IMR-90 (cell line): ENCODE measurements at regions not wholly inside any gene's neighbourhood (a gene's known extent, or its start where the extent isn't known, plus 50 kb on each side); places are given as distances from the start of the nearest gene placed in this dataset.

Experiments used
- ATAC-seq: fragments of 200-7000 bp; cut with Tn5 transposase; 2 replicates; pipeline ENCODE4 v1.9.1; 2020; ENCODE audit warnings: low read depth, mild to moderate bottlenecking, moderate library complexity
- BruUV-seq: library from RNA; stranded (reverse); fragments of 400-500 nt; replicated peaks from 2 replicates; lab custom pipeline; 2021; lab: Mats Ljungman, UMichigan
- CTCF ChIA-PET: fragments of 300-600 bp; formaldehyde crosslinking; extraction: SDS; loops from one replicate; lab custom pipeline; 2021; ENCODE audit warnings: antibody characterized with exemption; lab: Yijun Ruan, JAX
- POLR2A ChIA-PET: fragments of 300-600 bp; sonication (Branson Sonifier 250); formaldehyde crosslinking; loops from one replicate; lab custom pipeline; 2022; ENCODE audit warnings: antibody characterized with exemption; ENCODE audit not compliant: unreplicated experiment; lab: Charles Lee
- DNase-seq: peaks from one replicate; pipeline ENCODE4 v3.0.0; 2013
- H2AFZ ChIP-seq: replicated peaks from 2 replicates; pipeline ENCODE3; 2013; ENCODE audit warnings: low read length, mild to moderate bottlenecking; ENCODE audit not compliant: poor library complexity
- H2AK5ac ChIP-seq: 2 replicates; pipeline ENCODE4 v1.6.1; 2013; ENCODE audit warnings: low read depth, low read length, inconsistent platforms
- H2AK9ac ChIP-seq: replicated peaks from 2 replicates; pipeline ENCODE3; 2013; ENCODE audit warnings: mild to moderate bottlenecking, low read depth, low read length, moderate library complexity; ENCODE audit not compliant: poor library complexity
- H2BK120ac ChIP-seq: 2 replicates; pipeline ENCODE4 v1.6.1; 2013; ENCODE audit warnings: low read depth, low read length, inconsistent platforms
- H2BK15ac ChIP-seq: 3 replicates; pipeline ENCODE4 v1.6.1; 2013; ENCODE audit warnings: low read depth, low read length, inconsistent platforms
- H2BK20ac ChIP-seq: 2 replicates; pipeline ENCODE4 v1.6.1; 2013; ENCODE audit warnings: low read depth, mild to moderate bottlenecking, inconsistent platforms, low read length, moderate library complexity
- H2BK5ac ChIP-seq: 2 replicates; pipeline ENCODE4 v1.6.1; 2013; ENCODE audit warnings: mild to moderate bottlenecking, low read depth, low read length, inconsistent platforms; ENCODE audit not compliant: poor library complexity, severe bottlenecking
- H3K14ac ChIP-seq: replicated peaks from 2 replicates; pipeline ENCODE4 v1.6.1; 2013; ENCODE audit warnings: low read depth, low read length, inconsistent platforms
- H3K18ac ChIP-seq: 2 replicates; pipeline ENCODE4 v1.6.1; 2013; ENCODE audit warnings: low read depth, low read length, control low read depth
- H3K23ac ChIP-seq: 2 replicates; pipeline ENCODE4 v1.6.1; 2013; ENCODE audit warnings: low read depth, low read length, inconsistent platforms
- H3K27ac ChIP-seq: 2 replicates; pipeline ENCODE4 v1.5.1; 2013; ENCODE audit warnings: mild to moderate bottlenecking, control low read depth, low read length; ENCODE audit not compliant: insufficient read depth
- H3K27me3 ChIP-seq: 2 replicates; pipeline ENCODE4 v1.6.1; 2013; ENCODE audit warnings: low read length; ENCODE audit not compliant: control insufficient read depth, insufficient read depth
- H3K36me3 ChIP-seq: 2 replicates; pipeline ENCODE4 v1.6.1; 2013; ENCODE audit warnings: low read length, mixed read lengths; ENCODE audit not compliant: control insufficient read depth, insufficient read depth
- H3K4ac ChIP-seq: 2 replicates; pipeline ENCODE4 v1.6.1; 2013; ENCODE audit warnings: low read depth, low read length, inconsistent platforms
- H3K4me1 ChIP-seq: 2 replicates; pipeline ENCODE4 v1.6.1; 2013; ENCODE audit warnings: low read length, mixed read lengths; ENCODE audit not compliant: control insufficient read depth, insufficient read depth
- H3K4me2 ChIP-seq: 2 replicates; pipeline ENCODE4 v1.6.1; 2013; ENCODE audit warnings: low read depth, mild to moderate bottlenecking, control low read depth, low read length, moderate library complexity
- H3K4me3 ChIP-seq: 2 replicates; pipeline ENCODE4 v1.5.1; 2013; ENCODE audit warnings: low read depth, mild to moderate bottlenecking, control low read depth, low read length, moderate library complexity; ENCODE audit not compliant: insufficient read depth
- H3K56ac ChIP-seq: 2 replicates; pipeline ENCODE4 v1.6.1; 2013; ENCODE audit warnings: low read length, inconsistent platforms; ENCODE audit not compliant: insufficient read depth; ENCODE audit errors: extremely low read depth
- H3K79me1 ChIP-seq, 2 experiments: 2 replicates each; pipeline ENCODE4 v1.6.1; 2013; ENCODE audit warnings: low read length in 2 of 2, inconsistent platforms in 1 of 2, low read depth in 1 of 2
- H3K9ac ChIP-seq: 2 replicates; pipeline ENCODE4 v1.6.1; 2013; ENCODE audit warnings: low read depth, low read length, control low read depth
- H3K9me1 ChIP-seq: 2 replicates; pipeline ENCODE4 v1.6.1; 2013; ENCODE audit warnings: low read length, inconsistent platforms; ENCODE audit not compliant: insufficient read depth
- H3K9me3 ChIP-seq: 2 replicates; pipeline ENCODE4 v1.6.1; 2013; ENCODE audit warnings: low read length; ENCODE audit not compliant: control insufficient read depth, insufficient read depth
- H4K20me1 ChIP-seq: 2 replicates; pipeline ENCODE4 v1.6.1; 2013; ENCODE audit warnings: low read length, inconsistent platforms; ENCODE audit not compliant: insufficient read depth
- H4K5ac ChIP-seq: 2 replicates; pipeline ENCODE4 v1.6.1; 2013; ENCODE audit warnings: mild to moderate bottlenecking, low read depth, low read length, control low read depth
- H4K8ac ChIP-seq, 2 experiments: 2 replicates each; pipeline ENCODE4 v1.6.1; 2013; ENCODE audit warnings: low read depth in 2 of 2, low read length in 2 of 2, control low read depth in 1 of 2, inconsistent platforms in 1 of 2
- H4K91ac ChIP-seq: 2 replicates; pipeline ENCODE4 v1.6.1; 2013; ENCODE audit warnings: low read depth, low read length, inconsistent platforms; ENCODE audit not compliant: insufficient read depth
- CTCF ChIP-seq: conservative IDR thresholded peaks from 2 replicates; pipeline ENCODE4 v1.5.1; 2012; ENCODE audit warnings: mild to moderate bottlenecking, low read depth, low read length, improper control_type of control experiment
- FOS ChIP-seq: fragments of 150-350 bp; IDR thresholded peaks from 2 replicates; pipeline ENCODE4 v1.6.1; 2016; ENCODE audit warnings: low read depth, low read length
- MAFK ChIP-seq: IDR thresholded peaks from 2 replicates; pipeline ENCODE4 v1.6.1; 2012; ENCODE audit warnings: low read depth, low read length, improper control_type of control experiment
- MXI1 ChIP-seq: IDR thresholded peaks from 2 replicates; pipeline ENCODE4 v1.6.1; 2012; ENCODE audit warnings: low read depth, mild to moderate bottlenecking, low read length, moderate library complexity, borderline replicate concordance
- POLR2A ChIP-seq: IDR thresholded peaks from 2 replicates; pipeline ENCODE4 v1.6.1; 2012; ENCODE audit warnings: mild to moderate bottlenecking, low read depth, low read length
- RCOR1 ChIP-seq: IDR thresholded peaks from 2 replicates; pipeline ENCODE4 v1.6.1; 2012; ENCODE audit warnings: mild to moderate bottlenecking, low read length, improper control_type of control experiment; ENCODE audit not compliant: insufficient replicate concordance
- WGBS, 2 experiments: methylation state at CpG; one replicate each; pipeline versions ENCODE4 v1.1.5 to v1.1.7; 2013; ENCODE audit warnings: missing lambda C conversion rate in 2 of 2; ENCODE audit not compliant: insufficient read length in 1 of 2; ENCODE audit errors: extremely low coverage in 2 of 2; 5-methylcytosine and 5-hydroxymethylcytosine counted together
- dilution Hi-C: fragments of 300-500 bp; cut with HindIII; formaldehyde crosslinking; loops from one replicate; pipeline ENCODE4 v1.14.3; 2018; ENCODE audit warnings: low sequenced_read_pairs; ENCODE audit not compliant: unreplicated experiment
- in situ Hi-C: fragments of 300-500 bp; cut with MboI; formaldehyde crosslinking; loops from 3 replicates; pipeline ENCODE4 v1.14.3; 2019; ENCODE audit warnings: low sequenced_read_pairs, inconsistent platforms, mixed read lengths
- intact Hi-C: fragments of 100-400 bp; cut with micrococcal nuclease; formaldehyde crosslinking; loops from 2 replicates; pipeline ENCODE4 v1.10.0; 2022

GRCh38 chr3:74372743-74373142 lies 241.7 kb downstream of the CNTN3 start:
- ATAC-seq (no peak), DNase-seq (no peak)
- no peak overlapping the region for H3K56ac ChIP-seq
- no peak overlapping the region for H2BK120ac ChIP-seq
- no peaks in the 10 kb centered on the region for H3K27me3 ChIP-seq
- H4K91ac ChIP-seq, result no peak overlapping the region
- H3K27ac ChIP-seq, result no peak overlapping the region
- no peaks in the 10 kb centered on the region for H3K79me1 ChIP-seq
- H4K20me1 ChIP-seq, result no peaks in the 10 kb centered on the region
- H3K9me1 ChIP-seq, result no peaks in the 10 kb centered on the region
- H3K36me3 ChIP-seq, result no peaks in the 10 kb centered on the region
- POLR2A ChIA-PET, result no interaction called here
- no peak overlapping the region for H2AK9ac ChIP-seq
- H3K23ac ChIP-seq, result no peak overlapping the region
- H3K9me3 ChIP-seq, result no peaks in the 10 kb centered on the region
- CTCF ChIA-PET, result interaction anchor here (0.6 to 0.9 kb wide), 2 partner anchors 14 to 769 kb away, joined by 3 to 9 read pairs; no protein-coding TSS in a partner anchor
- H4K5ac ChIP-seq, result no peak overlapping the region
- H3K18ac ChIP-seq, result no peak overlapping the region
- in situ Hi-C loops (no loop called here), dilution Hi-C loops (no loop called here), intact Hi-C loops (loop anchor here (10.0 kb wide), 1 partner anchor 512 kb away; no protein-coding TSS in a partner anchor)
- H3K9ac ChIP-seq, result no peak overlapping the region
- H2BK20ac ChIP-seq, result no peak overlapping the region
- no peak overlapping the region for H2BK15ac ChIP-seq
- H2BK5ac ChIP-seq, result no peak overlapping the region
- no peak overlapping the region for H3K4me2 ChIP-seq
- no peaks in the 10 kb centered on the region for H3K4me1 ChIP-seq
- no TSS peak for BruUV-seq
- no peak overlapping the region for H4K8ac ChIP-seq
- no peak overlapping the region for H2AK5ac ChIP-seq
- H3K4ac ChIP-seq, result no peak overlapping the region
- no peak overlapping the region for H3K4me3 ChIP-seq
- H2AFZ ChIP-seq, result no peak overlapping the region
- TF ChIP-seq MAFK (no peak), POLR2A (no peak), CTCF (no peak), FOS (no peak), RCOR1 (no peak), MXI1 (no peak)
- no peak overlapping the region for H3K14ac ChIP-seq
- WGBS, 2 experiments, result no CpG with 5 or more reads among the region's 2 CpGs
